Glutamatergic neuron (in vitro differentiated cells): ENCODE measurements at regions not wholly inside any gene's neighbourhood (a gene's known extent, or its start where the extent isn't known, plus 50 kb on each side); places are given as distances from the start of the nearest gene placed in this dataset.

Experiments
- DNase-seq: peaks from one replicate; pipeline ENCODE4 v3.0.0; 2022
- H3K27ac Mint-ChIP-seq: one replicate; pipeline ENCODE4 v1.8.0; 2020; ENCODE audit warnings: mild to moderate bottlenecking, mixed read lengths, inconsistent platforms; ENCODE audit not compliant: unreplicated experiment
- H3K27me3 Mint-ChIP-seq: one replicate; pipeline ENCODE4 v1.8.0; 2020; ENCODE audit warnings: mild to moderate bottlenecking, moderate library complexity, mixed read lengths, inconsistent platforms; ENCODE audit not compliant: unreplicated experiment
- H3K36me3 Mint-ChIP-seq: one replicate; pipeline ENCODE4 v1.8.0; 2020; ENCODE audit warnings: mild to moderate bottlenecking, mixed read lengths, inconsistent platforms; ENCODE audit not compliant: unreplicated experiment
- H3K4me1 Mint-ChIP-seq: one replicate; pipeline ENCODE4 v1.8.0; 2020; ENCODE audit warnings: mild to moderate bottlenecking, low read depth, mixed read lengths, inconsistent platforms; ENCODE audit not compliant: unreplicated experiment
- H3K4me3 Mint-ChIP-seq: one replicate; pipeline ENCODE4 v1.8.0; 2020; ENCODE audit warnings: mild to moderate bottlenecking, mixed read lengths, inconsistent platforms; ENCODE audit not compliant: unreplicated experiment
- H3K9me3 Mint-ChIP-seq: one replicate; pipeline ENCODE4 v1.8.0; 2020; ENCODE audit warnings: mild to moderate bottlenecking, moderate library complexity, mixed read lengths, inconsistent platforms; ENCODE audit not compliant: unreplicated experiment
- TF ChIP-seq, protein P1 (sequence below): fragments of 200-600 bp; sonication (generic); IDR thresholded peaks from one replicate; pipeline ENCODE4 v1.5.0; 2021; ENCODE audit not compliant: partially characterized antibody, unreplicated experiment

DNA sequence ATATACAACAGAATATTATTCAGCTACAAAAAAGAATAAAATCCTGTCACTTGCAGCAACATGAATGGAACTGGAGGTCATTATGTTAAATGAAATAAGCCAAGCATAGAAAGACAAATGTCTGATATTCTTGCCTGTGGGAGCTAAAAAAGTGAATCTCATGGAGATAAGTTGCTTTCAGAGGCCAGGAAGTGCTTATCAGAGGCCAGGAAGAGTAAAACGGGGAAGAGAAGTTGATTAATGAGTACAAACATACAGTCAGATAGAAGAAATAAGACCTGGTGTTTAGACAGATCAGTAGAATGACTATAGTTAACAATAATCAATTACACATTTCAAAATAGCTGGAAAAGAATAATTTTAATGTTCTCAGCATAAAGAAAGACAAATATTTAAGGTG is 54.4 kb upstream of the CPHXL start:
- H3K9me3 Mint-ChIP-seq: no peaks in the 10 kb centered on the region
- no peak overlapping the region for H3K4me3 Mint-ChIP-seq
- peaks cover 5% of the 10 kb centered on the region for H3K27me3 Mint-ChIP-seq
- no peak for DNase-seq
- no peaks in the 10 kb centered on the region for H3K4me1 Mint-ChIP-seq
- TF ChIP-seq, protein P1, sequence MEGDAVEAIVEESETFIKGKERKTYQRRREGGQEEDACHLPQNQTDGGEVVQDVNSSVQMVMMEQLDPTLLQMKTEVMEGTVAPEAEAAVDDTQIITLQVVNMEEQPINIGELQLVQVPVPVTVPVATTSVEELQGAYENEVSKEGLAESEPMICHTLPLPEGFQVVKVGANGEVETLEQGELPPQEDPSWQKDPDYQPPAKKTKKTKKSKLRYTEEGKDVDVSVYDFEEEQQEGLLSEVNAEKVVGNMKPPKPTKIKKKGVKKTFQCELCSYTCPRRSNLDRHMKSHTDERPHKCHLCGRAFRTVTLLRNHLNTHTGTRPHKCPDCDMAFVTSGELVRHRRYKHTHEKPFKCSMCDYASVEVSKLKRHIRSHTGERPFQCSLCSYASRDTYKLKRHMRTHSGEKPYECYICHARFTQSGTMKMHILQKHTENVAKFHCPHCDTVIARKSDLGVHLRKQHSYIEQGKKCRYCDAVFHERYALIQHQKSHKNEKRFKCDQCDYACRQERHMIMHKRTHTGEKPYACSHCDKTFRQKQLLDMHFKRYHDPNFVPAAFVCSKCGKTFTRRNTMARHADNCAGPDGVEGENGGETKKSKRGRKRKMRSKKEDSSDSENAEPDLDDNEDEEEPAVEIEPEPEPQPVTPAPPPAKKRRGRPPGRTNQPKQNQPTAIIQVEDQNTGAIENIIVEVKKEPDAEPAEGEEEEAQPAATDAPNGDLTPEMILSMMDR: no peak
- no peaks in the 10 kb centered on the region for H3K36me3 Mint-ChIP-seq
- H3K27ac Mint-ChIP-seq: no peak overlapping the region

DNA sequence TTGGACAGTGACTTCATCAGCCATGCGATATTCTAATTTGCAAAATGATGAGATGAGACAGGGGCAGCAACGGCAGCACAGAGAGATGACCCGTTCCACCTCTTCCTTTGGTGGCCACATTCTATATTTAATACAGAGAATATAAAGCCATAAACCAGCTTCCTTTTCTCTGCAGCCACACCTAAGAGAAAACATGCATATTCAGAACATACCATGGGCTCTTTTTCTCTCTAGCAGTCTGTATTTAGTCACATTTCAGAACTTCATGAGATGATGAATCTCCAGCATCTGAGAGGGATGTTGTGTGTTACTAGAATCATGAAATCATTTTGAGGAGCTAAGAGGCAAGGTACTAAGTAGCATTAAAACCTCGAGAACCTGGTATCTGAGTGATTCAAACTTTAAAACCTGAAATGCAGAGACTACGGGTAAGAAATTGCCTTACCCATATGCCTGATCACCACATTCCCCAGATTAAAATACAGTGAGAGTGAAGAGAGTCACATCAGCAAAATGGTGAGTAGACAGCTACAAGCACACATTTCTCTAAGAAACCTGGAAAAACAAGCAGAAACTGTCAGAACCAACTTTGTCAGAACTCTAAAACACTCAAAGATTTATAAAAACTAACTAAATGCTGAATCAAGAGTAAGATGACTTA is 55.5 kb upstream of the CPHXL start:
- Mint-ChIP-seq H3K4me3 (no peak overlapping the region), H3K36me3 (no peaks in the 10 kb centered on the region), H3K4me1 (no peaks in the 10 kb centered on the region), H3K9me3 (no peaks in the 10 kb centered on the region), H3K27me3 (peaks cover 5% of the 10 kb centered on the region), H3K27ac (no peak overlapping the region)
- DNase-seq: no peak
- TF ChIP-seq, protein P1: no peak

- Mint-ChIP-seq H3K4me3 (no peak overlapping the region), H3K27ac (no peak overlapping the region), H3K36me3 (no peaks in the 10 kb centered on the region), H3K27me3 (peaks cover 2% of the 10 kb centered on the region), H3K9me3 (no peaks in the 10 kb centered on the region), H3K4me1 (peaks cover 4% of the 10 kb centered on the region)
- no peak for DNase-seq
- TF ChIP-seq, protein P1: no peak
Measured at GRCh38 chr16:75787440-75787839, 61.1 kb upstream of the CPHXL start.

DNA sequence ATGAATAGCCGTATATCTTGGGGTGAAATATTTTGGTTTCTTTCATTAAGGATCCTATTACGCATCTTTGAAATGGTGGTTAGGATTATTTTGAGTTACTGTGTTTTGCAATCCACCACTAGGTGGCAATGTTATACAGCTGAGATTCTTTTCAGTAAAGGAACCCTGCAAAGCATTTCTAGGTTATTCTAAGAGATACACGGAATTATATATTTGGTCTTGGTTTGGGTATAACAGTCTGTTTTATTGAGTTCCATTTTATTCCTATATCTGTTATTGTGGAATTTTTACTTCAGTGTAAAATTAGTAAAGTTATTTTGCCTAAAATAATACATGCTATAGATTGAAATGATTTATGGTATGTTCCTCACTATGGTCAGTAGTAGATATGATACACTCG is 62.9 kb upstream of the CPHXL start:
- TF ChIP-seq, protein P1: peak; percentile 88
- Mint-ChIP-seq H3K36me3 (no peaks in the 10 kb centered on the region), H3K9me3 (no peaks in the 10 kb centered on the region), H3K4me1 (peaks cover 4% of the 10 kb centered on the region), H3K4me3 (no peak overlapping the region), H3K27ac (no peak overlapping the region), H3K27me3 (no peaks in the 10 kb centered on the region)
- no peak for DNase-seq

DNA sequence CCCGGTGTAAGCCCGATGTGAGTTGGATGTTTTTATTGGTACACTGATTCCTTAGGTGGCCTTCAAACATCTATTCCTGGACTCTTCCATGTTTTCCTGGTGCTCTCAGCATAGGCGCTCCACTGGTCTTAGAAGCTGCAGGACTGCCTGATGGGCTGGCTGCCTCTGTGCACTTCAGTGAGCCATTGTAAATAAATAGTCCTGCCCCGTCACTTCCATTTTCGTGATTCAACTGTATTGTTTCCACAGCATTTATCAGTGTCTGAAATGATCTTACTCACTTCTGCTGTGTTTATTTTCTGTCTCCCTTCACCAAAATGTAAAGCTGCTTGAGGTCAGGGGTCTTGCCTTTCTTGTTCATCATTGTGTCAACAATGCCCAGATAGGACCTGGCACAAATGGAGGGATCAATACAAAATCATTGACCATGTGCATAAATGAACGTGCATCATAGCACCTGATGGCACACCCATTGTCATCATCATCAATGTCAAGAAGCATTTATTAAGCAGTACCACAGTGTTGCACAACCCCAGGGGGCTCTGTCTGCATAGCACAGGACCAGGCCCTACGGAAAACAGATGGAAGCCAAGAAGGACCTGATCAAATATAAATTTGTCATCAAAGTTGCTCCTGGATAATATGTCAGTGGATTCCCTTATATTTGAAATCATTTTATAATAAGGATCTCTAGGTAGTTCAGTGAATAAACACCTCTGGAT is 66.6 kb upstream of the CPHXL start:
- TF ChIP-seq, protein P1: no peak
- Mint-ChIP-seq H3K9me3 (no peaks in the 10 kb centered on the region), H3K36me3 (no peaks in the 10 kb centered on the region), H3K27ac (no peak overlapping the region), H3K27me3 (no peaks in the 10 kb centered on the region), H3K4me3 (no peak overlapping the region), H3K4me1 (peaks cover under 1% of the 10 kb centered on the region)
- no peak for DNase-seq
